ENCODE measurements at regions not wholly inside any gene's neighbourhood (a gene's known extent, or its start where the extent isn't known, plus 50 kb on each side); places are given as distances from the start of the nearest gene placed in this dataset.

DNA sequence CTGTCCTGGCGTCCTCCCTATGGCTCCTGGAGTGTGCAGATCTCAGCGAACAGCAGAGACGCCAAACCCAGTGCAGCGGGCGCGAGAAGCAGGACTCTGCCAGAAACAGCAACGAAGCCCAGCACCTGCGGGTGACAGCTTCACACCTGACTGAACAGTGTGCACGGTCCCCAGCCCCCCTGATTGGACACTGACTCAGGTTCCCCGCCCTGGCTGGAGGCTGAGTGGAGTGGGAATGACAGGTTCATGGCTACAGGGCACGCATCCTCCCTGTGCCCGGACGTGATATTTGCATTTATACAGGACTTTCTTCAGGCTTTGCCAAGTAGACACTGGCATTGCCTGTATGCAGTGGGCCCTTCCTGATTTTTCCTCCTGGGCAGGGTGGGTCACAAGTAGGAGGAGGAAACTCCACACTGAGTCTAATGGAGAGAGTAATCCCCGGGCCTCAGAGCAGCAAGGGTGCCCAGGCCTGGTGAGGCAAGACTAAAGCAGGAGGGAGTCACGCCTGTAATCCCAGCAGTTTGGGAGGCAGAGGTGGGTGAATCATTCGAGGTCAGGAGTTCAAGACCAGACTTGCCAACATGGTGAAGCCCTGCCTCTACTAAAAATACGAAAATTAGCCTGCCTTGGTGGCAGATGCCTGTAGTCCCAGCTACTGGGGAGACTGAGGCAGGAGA, 71.6 kb downstream of the ASCL4 start:
- Mint-ChIP-seq H3K27me3 (peaks cover 35 to 55% of the 10 kb centered on the region in 2 donors), H3K4me1 (peaks cover 0 to 4% (median 3%) of the 10 kb centered on the region in 3 donors), H3K36me3 (no peaks in the 10 kb centered on the region), H3K9me3 (no peaks in the 10 kb centered on the region), H3K4me3 (no peak overlapping the region), H3K27ac (peak overlapping the region in 1 of 8 donors; percentile 54)
- Histone ChIP-seq H3K27ac (ENCODE audit: low read depth, low read length) (no peak overlapping the region), H3K9me3 (ENCODE audit: low read length) (no peaks in the 10 kb centered on the region), H3K36me3 (ENCODE audit: insufficient read depth, low read length) (no peaks in the 10 kb centered on the region), H3K4me1 (ENCODE audit: insufficient read depth, low read length) (no peaks in the 10 kb centered on the region), H3K4me3 (ENCODE audit: low read length) (no peak overlapping the region), H3K27me3 (ENCODE audit: insufficient read depth, low read length, poor library complexity, severe bottlenecking) (peaks cover 8% of the 10 kb centered on the region)
- no peak for DNase-seq
- CTCF ChIA-PET: no interaction called here
- POLR2A ChIA-PET: no interaction called here

DNA sequence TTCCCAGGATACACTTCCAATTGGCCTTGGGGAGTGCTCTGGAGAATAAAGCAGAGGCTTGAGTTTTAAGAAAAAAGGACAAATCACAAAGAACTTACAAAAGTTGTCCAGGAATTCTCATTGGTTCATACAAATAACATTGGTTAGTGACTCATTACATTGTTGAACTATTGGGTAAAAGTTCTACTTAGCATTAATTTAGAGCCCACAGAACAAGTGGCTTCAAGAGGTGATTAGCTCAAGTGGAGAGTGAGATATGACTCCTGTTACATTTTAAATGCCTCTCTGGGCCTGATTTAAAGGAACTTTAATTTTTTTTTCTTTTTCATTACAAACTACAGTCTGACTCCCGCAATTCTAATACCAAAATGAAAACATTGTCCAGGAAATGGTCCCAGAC, 72.9 kb downstream of the ASCL4 start:
- H3K9me3 Mint-ChIP-seq: no peaks in the 10 kb centered on the region
- CTCF ChIA-PET: no interaction called here
- no peak for DNase-seq
- H3K36me3 ChIP-seq (ENCODE audit: insufficient read depth, low read length): no peaks in the 10 kb centered on the region
- POLR2A ChIA-PET: no interaction called here
- H3K4me1 ChIP-seq (ENCODE audit: insufficient read depth, low read length): no peaks in the 10 kb centered on the region
- H3K27ac ChIP-seq (ENCODE audit: low read depth, low read length): no peak overlapping the region
- H3K4me3 ChIP-seq (ENCODE audit: low read length): no peak overlapping the region
- H3K27me3 ChIP-seq (ENCODE audit: insufficient read depth, low read length, poor library complexity, severe bottlenecking): peaks cover 3% of the 10 kb centered on the region
- no peak overlapping the region for H3K4me3 Mint-ChIP-seq
- no peak overlapping the region for H3K27ac Mint-ChIP-seq
- H3K27me3 Mint-ChIP-seq: peaks cover 35 to 54% of the 10 kb centered on the region in 2 donors
- H3K36me3 Mint-ChIP-seq: no peaks in the 10 kb centered on the region
- no peaks in the 10 kb centered on the region for H3K9me3 ChIP-seq (ENCODE audit: low read length)
- peaks cover 0 to 4% (median 3%) of the 10 kb centered on the region in 3 donors for H3K4me1 Mint-ChIP-seq

DNA sequence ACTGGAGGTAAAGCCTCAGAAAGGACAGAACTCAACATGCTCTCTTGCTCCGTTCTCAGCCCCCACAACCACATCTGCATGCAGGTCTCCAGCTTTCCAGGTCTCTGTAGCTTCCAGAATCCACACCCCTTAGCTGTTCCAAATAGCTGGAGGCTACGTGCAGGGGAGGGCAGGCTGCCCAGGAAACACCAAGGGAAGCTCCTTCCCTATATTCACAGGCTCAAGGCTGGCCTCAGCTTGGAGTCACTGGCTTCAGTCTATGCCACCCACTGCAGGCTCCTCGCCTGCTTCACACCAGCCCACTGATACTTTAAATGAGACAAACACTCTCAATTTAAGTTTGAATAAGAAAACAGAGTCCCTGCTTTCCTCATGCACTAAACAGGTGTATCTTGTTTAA, 73.3 kb downstream of the ASCL4 start:
- Histone ChIP-seq H3K27me3 (ENCODE audit: insufficient read depth, low read length, poor library complexity, severe bottlenecking) (peaks cover 3% of the 10 kb centered on the region), H3K9me3 (ENCODE audit: low read length) (no peaks in the 10 kb centered on the region), H3K4me1 (ENCODE audit: insufficient read depth, low read length) (no peaks in the 10 kb centered on the region), H3K36me3 (ENCODE audit: insufficient read depth, low read length) (no peaks in the 10 kb centered on the region), H3K27ac (ENCODE audit: low read depth, low read length) (no peak overlapping the region), H3K4me3 (ENCODE audit: low read length) (no peak overlapping the region)
- DNase-seq: no peak
- CTCF ChIA-PET: no interaction called here
- no peaks in the 10 kb centered on the region for H3K36me3 Mint-ChIP-seq
- POLR2A ChIA-PET: no interaction called here
- no peak overlapping the region for H3K27ac Mint-ChIP-seq
- no peaks in the 10 kb centered on the region for H3K9me3 Mint-ChIP-seq
- peaks cover 0 to 4% (median 3%) of the 10 kb centered on the region in 3 donors for H3K4me1 Mint-ChIP-seq
- peaks cover 35 to 54% of the 10 kb centered on the region in 2 donors for H3K27me3 Mint-ChIP-seq
- no peak overlapping the region for H3K4me3 Mint-ChIP-seq

DNA sequence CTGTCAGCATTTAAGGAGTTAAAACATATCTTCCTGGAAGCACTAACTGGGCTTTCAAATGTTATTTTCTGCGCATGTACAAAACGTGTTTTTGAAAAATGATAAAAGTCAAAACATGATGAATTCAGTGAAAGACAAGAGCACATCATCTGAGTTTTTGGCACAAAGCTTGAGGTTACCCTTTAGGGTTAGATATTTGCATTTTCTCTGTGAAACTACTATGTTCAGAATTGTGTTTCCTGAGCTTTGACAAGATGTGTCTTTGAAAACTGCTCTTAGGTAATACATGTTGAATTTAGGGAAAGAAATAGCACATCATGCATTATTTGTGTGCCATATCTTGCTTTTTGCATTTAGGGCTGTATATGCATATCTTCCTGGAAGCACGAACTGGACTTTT, 79.0 kb downstream of the ASCL4 start:
- H3K27me3 Mint-ChIP-seq: peaks cover 11 to 61% of the 10 kb centered on the region in 2 donors
- no peaks in the 10 kb centered on the region for H3K9me3 ChIP-seq (ENCODE audit: low read length)
- no peak overlapping the region for H3K27ac Mint-ChIP-seq
- CTCF ChIA-PET: no interaction called here
- H3K36me3 ChIP-seq (ENCODE audit: insufficient read depth, low read length): no peaks in the 10 kb centered on the region
- no peak overlapping the region for H3K4me3 Mint-ChIP-seq
- H3K9me3 Mint-ChIP-seq: no peaks in the 10 kb centered on the region
- H3K4me3 ChIP-seq (ENCODE audit: low read length): no peak overlapping the region
- no peaks in the 10 kb centered on the region for H3K36me3 Mint-ChIP-seq
- H3K27me3 ChIP-seq (ENCODE audit: insufficient read depth, low read length, poor library complexity, severe bottlenecking): peaks cover 8% of the 10 kb centered on the region
- no peaks in the 10 kb centered on the region for H3K4me1 ChIP-seq (ENCODE audit: insufficient read depth, low read length)
- no peak overlapping the region for H3K27ac ChIP-seq (ENCODE audit: low read depth, low read length)
- DNase-seq: no peak
- POLR2A ChIA-PET: no interaction called here
- H3K4me1 Mint-ChIP-seq: no peaks in the 10 kb centered on the region

DNA sequence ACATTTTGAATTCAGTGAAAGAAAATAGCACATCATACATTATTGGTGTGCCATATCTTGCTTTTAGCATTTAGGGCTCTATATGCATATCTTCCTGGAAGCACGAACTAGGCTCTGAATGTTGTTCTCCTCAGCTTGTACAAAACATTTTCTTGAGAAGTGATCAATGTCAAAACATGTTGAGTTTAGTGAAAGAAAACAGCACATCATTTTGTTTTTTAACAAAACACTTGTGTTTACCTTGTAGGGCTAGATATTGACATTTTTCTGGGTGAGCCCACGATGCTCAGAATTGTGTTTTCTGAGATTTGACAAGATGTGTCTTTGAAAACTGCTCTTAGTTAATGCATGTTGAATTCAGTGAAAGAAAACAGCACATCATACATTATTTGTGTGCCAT, 81.0 kb downstream of the ASCL4 start:
- Mint-ChIP-seq H3K27me3 (peaks cover 11 to 62% of the 10 kb centered on the region in 2 donors), H3K27ac (no peak overlapping the region), H3K36me3 (peaks cover 0 to 1% (median 0%) of the 10 kb centered on the region in 3 donors), H3K4me1 (no peaks in the 10 kb centered on the region), H3K9me3 (no peaks in the 10 kb centered on the region), H3K4me3 (no peak overlapping the region)
- Histone ChIP-seq H3K4me3 (ENCODE audit: low read length) (no peak overlapping the region), H3K9me3 (ENCODE audit: low read length) (no peaks in the 10 kb centered on the region), H3K36me3 (ENCODE audit: insufficient read depth, low read length) (no peaks in the 10 kb centered on the region), H3K4me1 (ENCODE audit: insufficient read depth, low read length) (no peaks in the 10 kb centered on the region), H3K27me3 (ENCODE audit: insufficient read depth, low read length, poor library complexity, severe bottlenecking) (peaks cover 8% of the 10 kb centered on the region), H3K27ac (ENCODE audit: low read depth, low read length) (no peak overlapping the region)
- CTCF ChIA-PET: no interaction called here
- no peak for DNase-seq
- POLR2A ChIA-PET: no interaction called here

DNA sequence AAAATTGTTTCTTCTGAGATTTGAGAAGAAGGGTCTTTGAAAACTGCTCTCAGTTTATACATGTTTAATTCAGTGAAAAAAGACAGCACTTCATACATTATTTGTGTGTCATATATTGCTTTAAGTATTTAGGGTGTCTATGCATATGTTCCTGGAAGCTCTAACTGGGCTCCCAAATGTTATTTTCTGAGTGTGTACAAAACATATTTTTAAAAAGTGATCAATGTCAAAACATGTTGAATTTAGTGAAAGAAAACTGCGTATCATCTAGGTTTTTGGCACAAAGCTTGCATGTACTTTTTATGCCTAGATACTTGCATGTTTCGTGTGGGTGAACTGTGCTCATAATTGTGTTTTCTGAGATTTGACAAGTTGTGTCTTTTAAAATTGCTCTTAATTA, 81.6 kb downstream of the ASCL4 start:
- ChIA-PET POLR2A (no interaction called here), CTCF (no interaction called here)
- Mint-ChIP-seq H3K27ac (no peak overlapping the region), H3K36me3 (peaks cover 0 to 3% (median 0%) of the 10 kb centered on the region in 3 donors), H3K9me3 (no peaks in the 10 kb centered on the region), H3K4me1 (no peaks in the 10 kb centered on the region), H3K4me3 (no peak overlapping the region), H3K27me3 (peaks cover 13 to 65% of the 10 kb centered on the region in 2 donors)
- Histone ChIP-seq H3K4me3 (ENCODE audit: low read length) (no peak overlapping the region), H3K9me3 (ENCODE audit: low read length) (no peaks in the 10 kb centered on the region), H3K4me1 (ENCODE audit: insufficient read depth, low read length) (no peaks in the 10 kb centered on the region), H3K27ac (ENCODE audit: low read depth, low read length) (no peak overlapping the region), H3K27me3 (ENCODE audit: insufficient read depth, low read length, poor library complexity, severe bottlenecking) (peaks cover 8% of the 10 kb centered on the region), H3K36me3 (ENCODE audit: insufficient read depth, low read length) (no peaks in the 10 kb centered on the region)
- DNase-seq: no peak

DNA sequence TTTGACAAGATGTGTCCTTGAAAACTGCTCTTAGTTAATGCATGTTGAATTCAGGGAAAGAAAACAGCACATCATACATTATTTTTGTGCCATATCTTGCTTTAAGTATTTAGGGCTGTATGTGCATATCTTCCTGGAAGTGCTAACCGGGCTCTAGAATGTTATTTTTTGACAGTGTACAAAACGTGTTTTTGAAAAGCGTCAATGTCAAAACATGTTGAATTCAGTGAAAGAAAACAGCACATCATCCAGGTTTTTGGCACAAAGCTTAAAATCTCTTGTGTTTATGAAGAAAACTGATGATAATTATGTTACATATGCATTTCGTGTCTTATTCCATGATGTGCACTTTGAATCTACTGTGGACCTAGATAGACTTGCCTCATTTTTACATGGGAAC, 82.7 kb downstream of the ASCL4 start:
- Histone ChIP-seq H3K4me3 (ENCODE audit: low read length) (no peak overlapping the region), H3K27ac (ENCODE audit: low read depth, low read length) (no peak overlapping the region), H3K9me3 (ENCODE audit: low read length) (no peaks in the 10 kb centered on the region), H3K4me1 (ENCODE audit: insufficient read depth, low read length) (no peaks in the 10 kb centered on the region), H3K36me3 (ENCODE audit: insufficient read depth, low read length) (no peaks in the 10 kb centered on the region), H3K27me3 (ENCODE audit: insufficient read depth, low read length, poor library complexity, severe bottlenecking) (peaks cover 8% of the 10 kb centered on the region)
- Mint-ChIP-seq H3K36me3 (peaks cover 0 to 3% (median 0%) of the 10 kb centered on the region in 3 donors), H3K27me3 (peaks cover 18 to 72% of the 10 kb centered on the region in 2 donors), H3K4me3 (no peak overlapping the region), H3K27ac (no peak overlapping the region), H3K4me1 (no peaks in the 10 kb centered on the region), H3K9me3 (peaks cover 0 to 2% (median 0%) of the 10 kb centered on the region in 5 donors)
- ChIA-PET POLR2A (no interaction called here), CTCF (no interaction called here)
- no peak for DNase-seq

DNA sequence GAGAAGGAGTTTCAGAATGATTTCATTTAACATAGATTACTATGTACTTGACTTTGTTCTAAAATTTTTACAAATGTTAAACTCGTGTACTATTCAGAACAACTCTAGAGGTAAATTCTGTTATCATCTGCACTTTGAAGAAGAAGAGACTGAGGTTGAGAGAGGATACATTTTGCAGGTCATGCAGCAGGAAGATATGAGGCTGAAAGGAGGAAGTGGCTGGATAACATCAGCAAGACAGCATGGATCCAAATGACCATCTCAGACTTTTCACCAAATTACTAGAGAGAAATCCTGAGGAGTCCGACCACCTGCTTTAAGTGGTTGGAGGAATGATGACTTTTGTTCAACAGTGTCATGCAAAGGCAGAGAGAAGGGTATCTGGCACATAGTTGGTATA, 84.9 kb downstream of the ASCL4 start:
- Histone ChIP-seq H3K27ac (ENCODE audit: low read depth, low read length) (no peak overlapping the region), H3K4me1 (ENCODE audit: insufficient read depth, low read length) (no peaks in the 10 kb centered on the region), H3K27me3 (ENCODE audit: insufficient read depth, low read length, poor library complexity, severe bottlenecking) (peaks cover 8% of the 10 kb centered on the region), H3K36me3 (ENCODE audit: insufficient read depth, low read length) (no peaks in the 10 kb centered on the region), H3K9me3 (ENCODE audit: low read length) (no peaks in the 10 kb centered on the region), H3K4me3 (ENCODE audit: low read length) (no peak overlapping the region)
- Mint-ChIP-seq H3K36me3 (peaks cover 0 to 3% (median 0%) of the 10 kb centered on the region in 3 donors), H3K4me3 (no peak overlapping the region), H3K4me1 (peaks cover 0 to 4% (median 4%) of the 10 kb centered on the region in 3 donors), H3K27me3 (peaks cover 35 to 84% of the 10 kb centered on the region in 2 donors), H3K27ac (peak overlapping the region in 1 of 8 donors; percentile 19), H3K9me3 (peaks cover 0 to 2% (median 0%) of the 10 kb centered on the region in 5 donors)
- ChIA-PET POLR2A (no interaction called here), CTCF (no interaction called here)
- no peak for DNase-seq
